ENCODE measurements at regions not wholly inside any gene's neighbourhood (a gene's known extent, or its start where the extent isn't known, plus 50 kb on each side); places are given as distances from the start of the nearest gene placed in this dataset.

DNA sequence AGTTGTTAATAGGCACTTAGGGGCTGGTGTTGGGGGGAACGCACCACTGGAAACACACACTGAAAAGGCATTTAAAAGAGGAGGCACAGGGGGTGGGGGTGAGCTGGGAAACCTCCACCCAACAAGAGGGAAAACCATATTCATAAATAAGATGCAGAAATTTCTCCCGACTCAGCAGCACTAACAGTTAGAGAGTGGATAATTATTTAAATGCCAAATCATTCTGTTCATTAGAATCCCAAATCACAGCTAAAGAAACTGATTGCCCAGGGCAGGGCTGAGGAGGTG lies 60.7 kb upstream of the FAM222A start:
- no peak for TF ChIP-seq EZH2 (IDR thresholded peaks at IDR 0.05; ENCODE audit: low read length)
- TF ChIP-seq, protein P1, sequence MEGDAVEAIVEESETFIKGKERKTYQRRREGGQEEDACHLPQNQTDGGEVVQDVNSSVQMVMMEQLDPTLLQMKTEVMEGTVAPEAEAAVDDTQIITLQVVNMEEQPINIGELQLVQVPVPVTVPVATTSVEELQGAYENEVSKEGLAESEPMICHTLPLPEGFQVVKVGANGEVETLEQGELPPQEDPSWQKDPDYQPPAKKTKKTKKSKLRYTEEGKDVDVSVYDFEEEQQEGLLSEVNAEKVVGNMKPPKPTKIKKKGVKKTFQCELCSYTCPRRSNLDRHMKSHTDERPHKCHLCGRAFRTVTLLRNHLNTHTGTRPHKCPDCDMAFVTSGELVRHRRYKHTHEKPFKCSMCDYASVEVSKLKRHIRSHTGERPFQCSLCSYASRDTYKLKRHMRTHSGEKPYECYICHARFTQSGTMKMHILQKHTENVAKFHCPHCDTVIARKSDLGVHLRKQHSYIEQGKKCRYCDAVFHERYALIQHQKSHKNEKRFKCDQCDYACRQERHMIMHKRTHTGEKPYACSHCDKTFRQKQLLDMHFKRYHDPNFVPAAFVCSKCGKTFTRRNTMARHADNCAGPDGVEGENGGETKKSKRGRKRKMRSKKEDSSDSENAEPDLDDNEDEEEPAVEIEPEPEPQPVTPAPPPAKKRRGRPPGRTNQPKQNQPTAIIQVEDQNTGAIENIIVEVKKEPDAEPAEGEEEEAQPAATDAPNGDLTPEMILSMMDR (optimal IDR thresholded peaks at IDR 0.05 in 1 of 3, IDR thresholded peaks at IDR 0.05 in 1 of 3, conservative IDR thresholded peaks at IDR 0.05 in 1 of 3; ENCODE audit: extremely low read depth in 1 of 3, insufficient read depth in 2 of 3, low read length in 3 of 3): no peak
- no peak overlapping the region for H3K27ac ChIP-seq (ENCODE audit: control insufficient read depth, insufficient read depth, low read length)

DNA sequence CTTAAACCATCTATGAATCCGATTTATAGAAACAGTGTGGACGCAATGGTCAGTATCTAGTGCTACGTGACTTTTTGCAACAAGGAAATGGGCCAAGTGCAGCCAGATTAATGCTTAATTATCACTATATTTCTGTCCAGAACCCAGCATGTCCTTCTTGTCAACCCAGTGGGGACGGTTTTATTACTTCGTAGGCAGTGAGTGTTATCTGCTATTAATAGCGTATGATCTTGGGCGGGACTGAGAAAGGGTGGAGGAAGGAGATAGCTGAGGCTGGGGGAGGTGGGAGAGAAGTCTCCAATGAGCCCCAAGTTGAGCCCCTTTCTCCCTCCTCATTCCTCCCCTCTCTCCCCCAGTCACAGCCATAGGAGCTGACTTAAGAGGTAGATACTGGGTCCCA lies 59.7 kb upstream of the FAM222A start:
- no peak overlapping the region for H3K4me2 ChIP-seq (ENCODE audit: control insufficient read depth, extremely low read depth, insufficient read depth, low read depth, low read length)
- H3K36me3 ChIP-seq (ENCODE audit: control insufficient read depth in 2 of 2, extremely low read depth in 1 of 2, insufficient read depth in 2 of 2, low read length in 2 of 2): no peaks in the 10 kb centered on the region
- TF ChIP-seq EZH2 (IDR thresholded peaks at IDR 0.05; ENCODE audit: low read length): no peak
- TF ChIP-seq, protein P1 (optimal IDR thresholded peaks at IDR 0.05 in 1 of 3, IDR thresholded peaks at IDR 0.05 in 1 of 3, conservative IDR thresholded peaks at IDR 0.05 in 1 of 3; ENCODE audit: extremely low read depth in 1 of 3, insufficient read depth in 2 of 3, low read length in 3 of 3): no peak
- no peaks in the 10 kb centered on the region for H3K79me2 ChIP-seq (ENCODE audit: control insufficient read depth, insufficient read depth, low read length)
- DNase-seq (ENCODE audit: low read depth, low spot score): no peak
- no peak overlapping the region for H3K4me3 ChIP-seq (ENCODE audit: control insufficient read depth in 2 of 3, extremely low read depth in 1 of 3, insufficient read depth in 2 of 3, low read depth in 1 of 3, low read length in 3 of 3)
- peaks cover 15% of the 10 kb centered on the region for H3K27me3 ChIP-seq (ENCODE audit: control insufficient read depth, extremely low read depth, insufficient read depth, low read length)
- FAIRE-seq: no peak
- H3K4me1 ChIP-seq (ENCODE audit: control insufficient read depth, extremely low read depth, insufficient read depth, low read length): no peaks in the 10 kb centered on the region
- dilution Hi-C loops (cut with MboI; ENCODE audit: extremely low pct_ligation_motif_present, low sequenced_read_pairs): no loop called here
- H3K27ac ChIP-seq (ENCODE audit: control insufficient read depth, insufficient read depth, low read length): no peak overlapping the region
- H3K9me1 ChIP-seq (ENCODE audit: control insufficient read depth, extremely low read depth, insufficient read depth, low read length): no peaks in the 10 kb centered on the region
- H3K9ac ChIP-seq (ENCODE audit: control insufficient read depth, extremely low read depth, insufficient read depth, low read length): no peak overlapping the region
- no peaks in the 10 kb centered on the region for H3K9me3 ChIP-seq (ENCODE audit: control insufficient read depth, low read depth, low read length)
- H4K20me1 ChIP-seq (ENCODE audit: control insufficient read depth, extremely low read depth, insufficient read depth, low read length): no peaks in the 10 kb centered on the region
- H2AFZ ChIP-seq (ENCODE audit: control insufficient read depth, low read length): no peak overlapping the region

More for the DNA sequence above, 60.7 kb upstream of the FAM222A start:
- dilution Hi-C loops (cut with MboI; ENCODE audit: extremely low pct_ligation_motif_present, low sequenced_read_pairs): no loop called here
- H3K9me1 ChIP-seq (ENCODE audit: control insufficient read depth, extremely low read depth, insufficient read depth, low read length): no peaks in the 10 kb centered on the region
- H3K36me3 ChIP-seq (ENCODE audit: control insufficient read depth in 2 of 2, extremely low read depth in 1 of 2, insufficient read depth in 2 of 2, low read length in 2 of 2): no peaks in the 10 kb centered on the region
- FAIRE-seq (no peak), DNase-seq (ENCODE audit: low read depth, low spot score) (no peak)
- H3K9me3 ChIP-seq (ENCODE audit: control insufficient read depth, low read depth, low read length): no peaks in the 10 kb centered on the region
- H3K9ac ChIP-seq (ENCODE audit: control insufficient read depth, extremely low read depth, insufficient read depth, low read length): no peak overlapping the region
- H3K4me3 ChIP-seq (ENCODE audit: control insufficient read depth in 2 of 3, extremely low read depth in 1 of 3, insufficient read depth in 2 of 3, low read depth in 1 of 3, low read length in 3 of 3): no peak overlapping the region
- H3K4me1 ChIP-seq (ENCODE audit: control insufficient read depth, extremely low read depth, insufficient read depth, low read length): no peaks in the 10 kb centered on the region
- H3K79me2 ChIP-seq (ENCODE audit: control insufficient read depth, insufficient read depth, low read length): no peaks in the 10 kb centered on the region
- no peaks in the 10 kb centered on the region for H4K20me1 ChIP-seq (ENCODE audit: control insufficient read depth, extremely low read depth, insufficient read depth, low read length)
- no peak overlapping the region for H2AFZ ChIP-seq (ENCODE audit: control insufficient read depth, low read length)
- peaks cover 15% of the 10 kb centered on the region for H3K27me3 ChIP-seq (ENCODE audit: control insufficient read depth, extremely low read depth, insufficient read depth, low read length)
- H3K4me2 ChIP-seq (ENCODE audit: control insufficient read depth, extremely low read depth, insufficient read depth, low read depth, low read length): no peak overlapping the region

Measured in keratinocyte (primary cell).